ENCODE measurements at regions not wholly inside any gene's neighbourhood (a gene's known extent, or its start where the extent isn't known, plus 50 kb on each side); places are given as distances from the start of the nearest gene placed in this dataset.

DNA sequence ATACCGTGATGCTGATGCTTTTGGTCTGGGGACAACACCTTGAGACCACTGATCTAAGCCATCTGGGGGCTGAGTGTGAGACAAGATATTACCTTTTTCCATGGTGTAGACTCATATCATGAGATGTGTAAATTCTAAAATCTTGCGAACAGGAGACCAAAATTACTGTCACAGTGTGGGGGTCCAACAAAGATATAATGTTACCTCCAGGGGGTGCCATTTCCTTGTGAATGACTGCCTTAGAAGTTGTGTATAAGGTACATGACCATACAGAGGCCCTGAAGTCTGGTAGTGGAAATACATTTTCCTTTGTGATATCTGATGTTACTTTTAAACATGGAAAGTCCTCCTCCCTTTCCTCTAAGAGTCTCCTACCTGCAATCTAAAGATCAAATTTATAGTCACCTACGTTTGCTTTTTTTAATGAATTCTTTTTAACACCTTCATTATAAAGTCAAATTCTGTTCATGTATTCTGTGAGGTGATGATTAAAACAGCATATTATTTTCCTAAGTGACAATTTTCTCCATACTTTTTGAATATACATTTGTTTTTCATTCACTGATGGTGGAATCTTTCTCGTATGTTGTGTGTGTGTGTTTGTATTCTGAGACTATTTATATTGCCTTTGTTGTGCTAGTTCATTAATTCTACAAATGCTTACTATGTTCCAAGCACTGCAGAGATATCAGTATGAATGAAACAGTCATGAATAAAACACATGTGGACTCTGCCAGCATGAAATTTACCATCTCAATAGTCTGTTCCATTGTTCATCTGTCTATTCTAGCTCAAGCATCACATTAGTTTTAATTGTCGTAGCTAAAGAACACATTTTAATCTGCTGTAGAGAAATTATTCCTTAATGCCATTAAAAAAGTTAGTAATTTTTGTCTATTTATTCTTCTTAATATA lies 113.7 kb downstream of the RFC3 start:
- no peak overlapping the region for H3K4me2 ChIP-seq (ENCODE audit: insufficient read depth, low read length)
- CTCF ChIA-PET = interaction anchor here (0.9 to 5.5 kb wide), 13 partner anchors 10 to 1234 kb away, joined by 3 to 53 read pairs (median 5); no protein-coding TSS in a partner anchor
- no peaks in the 10 kb centered on the region for H3K4me1 ChIP-seq (ENCODE audit: control insufficient read depth, extremely low read depth, insufficient read depth, low read length)
- dilution Hi-C loops (cut with MboI; ENCODE audit: extremely low pct_ligation_motif_present, low sequenced_read_pairs) (no loop called here), intact Hi-C loops (cut with micrococcal nuclease) (loop anchor here (1.0 to 5.0 kb wide), 5 partner anchors 54 to 1233 kb away; no protein-coding TSS in a partner anchor)
- H3K36me3 ChIP-seq (ENCODE audit: control insufficient read depth in 2 of 2, extremely low read depth in 1 of 2, insufficient read depth in 2 of 2, low read length in 2 of 2) = no peaks in the 10 kb centered on the region
- POLR2A ChIA-PET = no interaction called here
- no peak overlapping the region for H2AFZ ChIP-seq (ENCODE audit: low read depth, low read length)
- H3K4me3 ChIP-seq (replicated peaks in 1 of 3; ENCODE audit: insufficient read depth in 1 of 3, low read depth in 1 of 3, low read length in 3 of 3) = no peak overlapping the region
- no peaks in the 10 kb centered on the region for H4K20me1 ChIP-seq (replicated peaks; ENCODE audit: control insufficient read depth, extremely low read depth, insufficient read depth, low read length)
- FAIRE-seq (no peak), DNase-seq (ENCODE audit: low read depth, low spot score) (peak; percentile 39)
- no peak for TF ChIP-seq POLR2A (IDR thresholded peaks at IDR 0.05; ENCODE audit: low read depth, low read length)
- TF ChIP-seq CTCF (IDR thresholded peaks at IDR 0.05; ENCODE audit: extremely low read depth in 1 of 2, insufficient read depth in 1 of 2, low read depth in 1 of 2, low read length in 2 of 2) = peak in 1 of 2 donors; percentile 52
- H3K79me2 ChIP-seq (ENCODE audit: control insufficient read depth, insufficient read depth, low read length) = no peaks in the 10 kb centered on the region
- H3K27me3 ChIP-seq (ENCODE audit: control insufficient read depth in 2 of 2, insufficient read depth in 2 of 2, low read length in 2 of 2) = no peaks in the 10 kb centered on the region
- no peak overlapping the region for H3K27ac ChIP-seq (ENCODE audit: insufficient read depth, low read depth, low read length)
- no TSS peak for BruUV-seq (replicated peaks)
- no peak overlapping the region for H3K9ac ChIP-seq (replicated peaks; ENCODE audit: extremely low read depth, insufficient read depth, low read length)
- H3K9me3 ChIP-seq (replicated peaks; ENCODE audit: control insufficient read depth, insufficient read depth, low read length) = no peaks in the 10 kb centered on the region
- H3K9me1 ChIP-seq (replicated peaks; ENCODE audit: control insufficient read depth, extremely low read depth, insufficient read depth, low read length) = no peaks in the 10 kb centered on the region

DNA sequence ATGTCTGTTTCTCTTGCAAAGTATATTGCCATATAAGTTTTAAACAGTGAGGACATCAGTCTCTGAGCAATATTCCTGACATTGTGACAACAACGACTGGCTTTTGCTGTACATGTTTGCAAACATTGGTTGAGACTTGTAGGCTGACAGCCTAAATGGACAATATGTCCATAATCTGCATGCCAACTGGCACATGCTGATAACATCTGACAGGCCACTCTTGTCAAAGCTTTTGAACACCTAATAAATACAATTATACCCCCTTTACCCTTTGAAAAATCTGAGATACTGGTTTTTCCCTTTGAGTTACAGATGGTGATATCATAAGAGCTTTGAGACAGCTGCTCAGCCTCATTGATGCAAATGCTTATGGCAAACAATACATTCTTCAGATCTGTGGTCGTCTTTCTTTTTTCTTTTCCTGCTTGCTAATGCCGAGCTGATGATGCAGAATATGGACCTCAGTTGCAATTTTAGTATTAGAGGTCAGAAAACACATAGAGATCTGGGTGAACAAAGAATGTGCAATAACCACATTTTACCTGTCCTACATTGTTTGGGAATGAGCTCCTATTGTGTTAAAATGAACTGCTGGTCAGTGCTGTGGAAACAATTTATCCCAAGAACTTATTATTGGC lies 114.9 kb downstream of the RFC3 start:
- TF ChIP-seq CTCF (IDR thresholded peaks at IDR 0.05; ENCODE audit: extremely low read depth in 1 of 2, insufficient read depth in 1 of 2, low read depth in 1 of 2, low read length in 2 of 2) (no peak), JUN (IDR thresholded peaks at IDR 0.05; ENCODE audit: borderline replicate concordance, insufficient read depth, insufficient read length, low read depth) (no peak), POLR2AphosphoS5 (IDR thresholded peaks at IDR 0.05; ENCODE audit: insufficient read depth, low read depth, low read length) (no peak), POLR2A (IDR thresholded peaks at IDR 0.05; ENCODE audit: low read depth, low read length) (no peak)
- H2AFZ ChIP-seq (ENCODE audit: low read depth, low read length) = no peak overlapping the region

More for the DNA sequence above, 114.9 kb downstream of the RFC3 start:
- no peak for FAIRE-seq
- Histone ChIP-seq H3K27ac (ENCODE audit: insufficient read depth, low read depth, low read length) (no peak overlapping the region), H3K9ac (replicated peaks; ENCODE audit: extremely low read depth, insufficient read depth, low read length) (no peak overlapping the region), H3K79me2 (ENCODE audit: control insufficient read depth, insufficient read depth, low read length) (no peaks in the 10 kb centered on the region), H3K9me1 (replicated peaks; ENCODE audit: control insufficient read depth, extremely low read depth, insufficient read depth, low read length) (no peaks in the 10 kb centered on the region), H3K4me3 (replicated peaks in 1 of 3; ENCODE audit: insufficient read depth in 1 of 3, low read depth in 1 of 3, low read length in 3 of 3) (no peak overlapping the region), H3K9me3 (replicated peaks; ENCODE audit: control insufficient read depth, insufficient read depth, low read length) (no peaks in the 10 kb centered on the region), H3K27me3 (ENCODE audit: control insufficient read depth in 2 of 2, insufficient read depth in 2 of 2, low read length in 2 of 2) (no peaks in the 10 kb centered on the region), H3K4me2 (ENCODE audit: insufficient read depth, low read length) (no peak overlapping the region), H4K20me1 (replicated peaks; ENCODE audit: control insufficient read depth, extremely low read depth, insufficient read depth, low read length) (no peaks in the 10 kb centered on the region), H3K4me1 (ENCODE audit: control insufficient read depth, extremely low read depth, insufficient read depth, low read length) (no peaks in the 10 kb centered on the region), H3K36me3 (ENCODE audit: control insufficient read depth in 2 of 2, extremely low read depth in 1 of 2, insufficient read depth in 2 of 2, low read length in 2 of 2) (no peaks in the 10 kb centered on the region)
- intact Hi-C loops (cut with micrococcal nuclease) = loop anchor here (5.0 kb wide), 1 partner anchor 56 kb away; no protein-coding TSS in a partner anchor
- dilution Hi-C loops (cut with MboI; ENCODE audit: extremely low pct_ligation_motif_present, low sequenced_read_pairs) = no loop called here
- ChIA-PET CTCF (interaction anchor here (1.3 to 5.5 kb wide), 4 partner anchors 132 to 1230 kb away, joined by 5 to 53 read pairs (median 18); no protein-coding TSS in a partner anchor), POLR2A (no interaction called here)
- DNase-seq (ENCODE audit: low read depth, low spot score) = no peak
- BruUV-seq (replicated peaks) = no TSS peak
